ENCODE measurements at regions not wholly inside any gene's neighbourhood (a gene's known extent, or its start where the extent isn't known, plus 50 kb on each side); places are given as distances from the start of the nearest gene placed in this dataset.

GRCh38 chr16:85249418-85250146 lies 137.3 kb upstream of the CIBAR2 start:
- no peaks in the 10 kb centered on the region for H3K36me3 Mint-ChIP-seq
- peaks cover 3 to 15% (median 8%) of the 10 kb centered on the region in 4 donors for H3K4me1 Mint-ChIP-seq
- DNase-seq (no peak), ATAC-seq (no peak)
- H3K9me3 Mint-ChIP-seq: no peaks in the 10 kb centered on the region
- peaks cover 4 to 14% (median 5%) of the 10 kb centered on the region in 5 donors for H3K27me3 Mint-ChIP-seq
- POLR2A ChIA-PET: no interaction called here
- no peak overlapping the region for H3K4me3 Mint-ChIP-seq
- no peak overlapping the region for H3K27ac Mint-ChIP-seq

GRCh38 chr16:85250147-85250463 lies 137.8 kb upstream of the CIBAR2 start:
- Mint-ChIP-seq H3K4me3 (no peak overlapping the region), H3K36me3 (no peaks in the 10 kb centered on the region), H3K4me1 (peaks cover 3 to 15% (median 8%) of the 10 kb centered on the region in 4 donors), H3K27me3 (peaks cover 4 to 14% (median 5%) of the 10 kb centered on the region in 5 donors), H3K27ac (no peak overlapping the region), H3K9me3 (no peaks in the 10 kb centered on the region)
- POLR2A ChIA-PET: no interaction called here
- ATAC-seq (no peak), DNase-seq (no peak)

- Mint-ChIP-seq H3K27ac (no peak overlapping the region), H3K27me3 (peaks cover under 1 to 11% (median 4%) of the 10 kb centered on the region in 5 donors), H3K4me3 (no peak overlapping the region), H3K9me3 (no peaks in the 10 kb centered on the region), H3K36me3 (no peaks in the 10 kb centered on the region), H3K4me1 (peaks cover 1 to 10% (median 5%) of the 10 kb centered on the region in 4 donors)
- DNase-seq (no peak), ATAC-seq (no peak)
- POLR2A ChIA-PET: no interaction called here
These were observed 138.4 kb upstream of the CIBAR2 start for GRCh38 chr16:85250609-85251223.

- H3K36me3 Mint-ChIP-seq: no peaks in the 10 kb centered on the region
- no peak for ATAC-seq
These were observed 139.0 kb upstream of the CIBAR2 start for GRCh38 chr16:85251225-85251760.

GRCh38 chr16:85252014-85252413 lies 139.7 kb upstream of the CIBAR2 start:
- DNase-seq (no peak), ATAC-seq (no peak)
- H3K9me3 Mint-ChIP-seq: no peaks in the 10 kb centered on the region
- peaks cover 3 to 10% (median 6%) of the 10 kb centered on the region in 5 donors for H3K27me3 Mint-ChIP-seq
- peaks cover 0 to 8% (median 2%) of the 10 kb centered on the region in 4 donors for H3K4me1 Mint-ChIP-seq
- H3K4me3 Mint-ChIP-seq: no peak overlapping the region
- peak overlapping the region in 1 of 10 donors; percentile 14 for H3K27ac Mint-ChIP-seq
- H3K36me3 Mint-ChIP-seq: no peaks in the 10 kb centered on the region
- POLR2A ChIA-PET: interaction anchor here (1.1 kb wide), 1 partner anchor 117 kb away, joined by 4 read pairs; no protein-coding TSS in a partner anchor

More at GRCh38 chr16:85251225-85251760, 139.0 kb upstream of the CIBAR2 start:
- H3K27ac Mint-ChIP-seq: no peak overlapping the region
- H3K4me3 Mint-ChIP-seq: no peak overlapping the region
- peaks cover 0 to 8% (median 2%) of the 10 kb centered on the region in 4 donors for H3K4me1 Mint-ChIP-seq
- POLR2A ChIA-PET: interaction anchor here (1.1 kb wide), 1 partner anchor 116 kb away, joined by 4 read pairs; no protein-coding TSS in a partner anchor
- DNase-seq: no peak
- H3K9me3 Mint-ChIP-seq: no peaks in the 10 kb centered on the region
- H3K27me3 Mint-ChIP-seq: peaks cover 0 to 11% (median 0%) of the 10 kb centered on the region in 5 donors

- H3K4me3 Mint-ChIP-seq: no peak overlapping the region
- peak; percentile 30 to 43 for ATAC-seq
- peak overlapping the region in 1 of 10 donors; percentile 14 for H3K27ac Mint-ChIP-seq
These were observed 140.2 kb upstream of the CIBAR2 start for GRCh38 chr16:85252461-85252860.

GRCh38 chr16:85253084-85253941 lies 141.0 kb upstream of the CIBAR2 start:
- Mint-ChIP-seq H3K27me3 (peaks cover 2 to 18% (median 10%) of the 10 kb centered on the region in 5 donors), H3K9me3 (no peaks in the 10 kb centered on the region), H3K36me3 (no peaks in the 10 kb centered on the region), H3K4me1 (peaks cover 0 to 12% (median 3%) of the 10 kb centered on the region in 4 donors), H3K27ac (no peak overlapping the region), H3K4me3 (no peak overlapping the region)
- peak; percentile 93 to 98 for ATAC-seq
- POLR2A ChIA-PET: interaction anchor here (0.6 kb wide), 1 partner anchor 544 kb away, joined by 4 read pairs; no protein-coding TSS in a partner anchor
- peak; percentile 43 to 79 (median 64) for DNase-seq

More at GRCh38 chr16:85252461-85252860, 140.2 kb upstream of the CIBAR2 start:
- H3K36me3 Mint-ChIP-seq: no peaks in the 10 kb centered on the region
- POLR2A ChIA-PET: interaction anchor here (1.1 kb wide), 1 partner anchor 117 kb away, joined by 4 read pairs; no protein-coding TSS in a partner anchor
- peaks cover 5 to 12% (median 6%) of the 10 kb centered on the region in 5 donors for H3K27me3 Mint-ChIP-seq
- no peak for DNase-seq
- peaks cover 0 to 8% (median 2%) of the 10 kb centered on the region in 4 donors for H3K4me1 Mint-ChIP-seq
- H3K9me3 Mint-ChIP-seq: no peaks in the 10 kb centered on the region

GRCh38 chr16:85254051-85254450 lies 141.8 kb upstream of the CIBAR2 start:
- no peak for DNase-seq
- ATAC-seq: no peak
- Mint-ChIP-seq H3K27ac (no peak overlapping the region), H3K4me1 (peaks cover 0 to 12% (median 8%) of the 10 kb centered on the region in 4 donors), H3K9me3 (no peaks in the 10 kb centered on the region), H3K36me3 (no peaks in the 10 kb centered on the region), H3K4me3 (no peak overlapping the region), H3K27me3 (peaks cover 2 to 25% (median 10%) of the 10 kb centered on the region in 5 donors)
- POLR2A ChIA-PET: interaction anchor here (0.6 kb wide), 1 partner anchor 544 kb away, joined by 4 read pairs; no protein-coding TSS in a partner anchor

GRCh38 chr16:85254921-85255320 lies 142.6 kb upstream of the CIBAR2 start:
- DNase-seq (no peak), ATAC-seq (no peak)
- peaks cover 2 to 32% (median 12%) of the 10 kb centered on the region in 5 donors for H3K27me3 Mint-ChIP-seq
- no peaks in the 10 kb centered on the region for H3K36me3 Mint-ChIP-seq
- H3K27ac Mint-ChIP-seq: no peak overlapping the region
- POLR2A ChIA-PET: no interaction called here
- no peak overlapping the region for H3K4me3 Mint-ChIP-seq
- peaks cover 0 to 17% (median 8%) of the 10 kb centered on the region in 4 donors for H3K4me1 Mint-ChIP-seq
- no peaks in the 10 kb centered on the region for H3K9me3 Mint-ChIP-seq

- Mint-ChIP-seq H3K27me3 (peaks cover 2 to 32% (median 12%) of the 10 kb centered on the region in 5 donors), H3K4me3 (no peak overlapping the region), H3K27ac (no peak overlapping the region), H3K4me1 (peaks cover 0 to 17% (median 8%) of the 10 kb centered on the region in 4 donors), H3K9me3 (no peaks in the 10 kb centered on the region), H3K36me3 (no peaks in the 10 kb centered on the region)
- no peak for DNase-seq
- POLR2A ChIA-PET: no interaction called here
- no peak for ATAC-seq
These were observed 143.5 kb upstream of the CIBAR2 start for GRCh38 chr16:85255777-85256176.

- H3K27me3 Mint-ChIP-seq: peaks cover 2 to 32% (median 12%) of the 10 kb centered on the region in 5 donors
- POLR2A ChIA-PET: no interaction called here
- H3K4me3 Mint-ChIP-seq: no peak overlapping the region
- ATAC-seq (no peak), DNase-seq (no peak)
- no peaks in the 10 kb centered on the region for H3K9me3 Mint-ChIP-seq
- peak overlapping the region in 1 of 10 donors; percentile 57 for H3K27ac Mint-ChIP-seq
- peaks cover 0 to 21% (median 10%) of the 10 kb centered on the region in 4 donors for H3K4me1 Mint-ChIP-seq
- H3K36me3 Mint-ChIP-seq: no peaks in the 10 kb centered on the region
These were observed 144.0 kb upstream of the CIBAR2 start for GRCh38 chr16:85256190-85256739.

- Mint-ChIP-seq H3K27ac (no peak overlapping the region), H3K36me3 (no peaks in the 10 kb centered on the region), H3K4me3 (no peak overlapping the region), H3K4me1 (peaks cover 4 to 30% (median 16%) of the 10 kb centered on the region in 4 donors), H3K9me3 (no peaks in the 10 kb centered on the region), H3K27me3 (peaks cover 2 to 32% (median 14%) of the 10 kb centered on the region in 5 donors)
- POLR2A ChIA-PET: no interaction called here
- no peak for ATAC-seq
- no peak for DNase-seq
These were observed 145.2 kb upstream of the CIBAR2 start for GRCh38 chr16:85257483-85257882.
